ENCODE measurements at regions not wholly inside any gene's neighbourhood (a gene's known extent, or its start where the extent isn't known, plus 50 kb on each side); places are given as distances from the start of the nearest gene placed in this dataset.

GRCh38 chr3:43795491-43795890 is 104.8 kb downstream of the ABHD5 start:
- TF ChIP-seq, protein P1, sequence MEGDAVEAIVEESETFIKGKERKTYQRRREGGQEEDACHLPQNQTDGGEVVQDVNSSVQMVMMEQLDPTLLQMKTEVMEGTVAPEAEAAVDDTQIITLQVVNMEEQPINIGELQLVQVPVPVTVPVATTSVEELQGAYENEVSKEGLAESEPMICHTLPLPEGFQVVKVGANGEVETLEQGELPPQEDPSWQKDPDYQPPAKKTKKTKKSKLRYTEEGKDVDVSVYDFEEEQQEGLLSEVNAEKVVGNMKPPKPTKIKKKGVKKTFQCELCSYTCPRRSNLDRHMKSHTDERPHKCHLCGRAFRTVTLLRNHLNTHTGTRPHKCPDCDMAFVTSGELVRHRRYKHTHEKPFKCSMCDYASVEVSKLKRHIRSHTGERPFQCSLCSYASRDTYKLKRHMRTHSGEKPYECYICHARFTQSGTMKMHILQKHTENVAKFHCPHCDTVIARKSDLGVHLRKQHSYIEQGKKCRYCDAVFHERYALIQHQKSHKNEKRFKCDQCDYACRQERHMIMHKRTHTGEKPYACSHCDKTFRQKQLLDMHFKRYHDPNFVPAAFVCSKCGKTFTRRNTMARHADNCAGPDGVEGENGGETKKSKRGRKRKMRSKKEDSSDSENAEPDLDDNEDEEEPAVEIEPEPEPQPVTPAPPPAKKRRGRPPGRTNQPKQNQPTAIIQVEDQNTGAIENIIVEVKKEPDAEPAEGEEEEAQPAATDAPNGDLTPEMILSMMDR (IDR thresholded peaks at IDR 0.05; ENCODE audit: low read length, missing control alignments): no peak
- DNase-seq (ENCODE audit: low read depth): no peak
- H3K4me3 ChIP-seq (replicated peaks; ENCODE audit: low read depth, low read length): no peak overlapping the region

- DNase-seq (ENCODE audit: low read depth): no peak
- TF ChIP-seq, protein P1 (IDR thresholded peaks at IDR 0.05; ENCODE audit: low read length, missing control alignments): no peak
These were observed 105.4 kb downstream of the ABHD5 start for GRCh38 chr3:43796041-43796596.

GRCh38 chr3:43797794-43798193 is 107.1 kb downstream of the ABHD5 start:
- TF ChIP-seq, protein P1 (IDR thresholded peaks at IDR 0.05; ENCODE audit: low read length, missing control alignments): no peak
- H3K4me3 ChIP-seq (replicated peaks; ENCODE audit: low read depth, low read length): no peak overlapping the region
- DNase-seq (ENCODE audit: low read depth): no peak

More at GRCh38 chr3:43796041-43796596, 105.4 kb downstream of the ABHD5 start:
- no peak overlapping the region for H3K4me3 ChIP-seq (replicated peaks; ENCODE audit: low read depth, low read length)

DNA sequence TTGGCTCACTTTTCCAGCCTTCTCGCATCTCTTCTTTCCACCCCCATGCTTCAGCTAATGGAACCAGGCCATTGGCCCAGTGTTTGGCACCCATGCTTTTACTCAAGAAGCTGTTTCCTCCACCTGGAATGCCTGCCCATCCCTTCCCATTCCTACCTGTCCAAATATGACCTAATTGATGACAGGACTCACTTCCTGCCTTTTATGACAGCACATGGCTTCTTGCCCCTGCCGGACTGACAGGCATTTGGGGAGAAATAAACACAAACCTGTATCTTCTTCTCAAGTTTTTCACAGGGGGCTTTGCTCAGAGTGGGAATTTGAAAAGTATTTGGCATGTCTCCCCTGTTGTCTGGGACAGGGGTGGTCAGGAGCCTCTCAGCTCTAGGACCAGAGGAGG is 120.1 kb downstream of the ABHD5 start:
- no peak overlapping the region for H3K4me3 ChIP-seq (replicated peaks; ENCODE audit: low read depth, low read length)
- no peak for DNase-seq (ENCODE audit: low read depth)
- TF ChIP-seq, protein P1 (IDR thresholded peaks at IDR 0.05; ENCODE audit: low read length, missing control alignments): no peak

DNA sequence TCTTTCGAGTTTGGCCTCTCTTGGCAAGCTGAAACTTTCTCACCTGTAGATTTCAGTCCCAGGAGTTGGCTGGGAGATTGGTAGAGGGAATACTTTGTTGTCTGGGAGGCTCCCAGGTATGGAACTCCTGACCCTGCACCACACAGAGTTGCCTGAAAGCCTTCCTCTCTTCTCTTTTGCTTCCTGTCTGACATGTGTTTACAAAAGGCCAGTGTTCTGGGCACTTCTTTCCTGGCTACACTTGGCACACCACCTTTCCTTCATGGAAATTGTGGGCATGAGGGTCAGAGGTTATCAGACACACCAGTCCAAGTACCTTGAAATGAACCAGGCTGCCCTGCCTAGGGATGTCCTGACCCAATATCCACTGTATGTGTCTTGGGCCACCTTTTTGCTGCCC is 123.7 kb downstream of the ABHD5 start:
- no peak overlapping the region for H3K4me3 ChIP-seq (replicated peaks; ENCODE audit: low read depth, low read length)
- no peak for DNase-seq (ENCODE audit: low read depth)
- TF ChIP-seq, protein P1 (IDR thresholded peaks at IDR 0.05; ENCODE audit: low read length, missing control alignments): no peak

- DNase-seq (ENCODE audit: low read depth): no peak
- H3K4me3 ChIP-seq (replicated peaks; ENCODE audit: low read depth, low read length): no peak overlapping the region
- TF ChIP-seq, protein P1 (IDR thresholded peaks at IDR 0.05; ENCODE audit: low read length, missing control alignments): no peak
These were observed 125.6 kb downstream of the ABHD5 start for GRCh38 chr3:43816372-43816771.

DNA sequence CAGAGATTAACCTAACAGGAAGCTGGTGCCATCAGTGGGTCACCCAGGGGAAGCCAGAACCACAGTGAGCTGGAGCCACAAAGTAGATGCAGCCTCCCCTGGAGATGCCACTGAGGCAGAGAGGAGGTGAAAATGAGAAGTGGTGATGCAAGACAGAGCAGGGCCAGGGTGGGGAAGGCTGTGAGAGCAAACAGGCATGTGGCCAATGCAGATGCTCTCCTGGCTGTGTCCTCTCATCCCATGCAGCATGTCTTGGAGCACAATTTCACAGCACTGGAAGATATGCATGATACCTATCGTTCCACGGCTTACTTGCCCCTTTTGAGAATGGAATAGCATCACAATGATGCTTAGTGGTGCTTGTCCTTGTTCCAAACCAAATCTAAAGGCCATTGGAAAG is 126.3 kb downstream of the ABHD5 start:
- DNase-seq (ENCODE audit: low read depth): no peak
- TF ChIP-seq, protein P1 (IDR thresholded peaks at IDR 0.05; ENCODE audit: low read length, missing control alignments): no peak

More for the DNA sequence above, 126.3 kb downstream of the ABHD5 start:
- H3K4me3 ChIP-seq (replicated peaks; ENCODE audit: low read depth, low read length): no peak overlapping the region

Data from fibroblast of pulmonary artery (primary cell).